Dedifferentiated amniotic fluid mesenchymal stem cell (primary cell): ENCODE measurements at regions not wholly inside any gene's neighbourhood (a gene's known extent, or its start where the extent isn't known, plus 50 kb on each side); places are given as distances from the start of the nearest gene placed in this dataset.
"Not testable (repeated sequence)": the region's sequence is repeated elsewhere in the genome, so short reads cannot be mapped to it uniquely, and the experiment has no call there.

Experiments used
- DNase-seq: peaks from one replicate; pipeline ENCODE4 v3.0.0-alpha.2; 2016; ENCODE audit errors: extremely low spot score

- DNase-seq, result no peak
These were observed 257.8 kb downstream of the SEC61B start for GRCh38 chr9:99479929-99480328.

GRCh38 chr9:99485459-99485858, 263.4 kb downstream of the SEC61B start:
- DNase-seq, result peak; percentile 66

GRCh38 chr9:99486684-99487083, 264.6 kb downstream of the SEC61B start:
- no peak for DNase-seq

- no peak for DNase-seq
These were observed 266.3 kb downstream of the SEC61B start for GRCh38 chr9:99488131-99489059.

- peak; percentile 38 for DNase-seq
These were observed 267.0 kb downstream of the SEC61B start for GRCh38 chr9:99489060-99489413.

- peak; percentile 74 for DNase-seq
These were observed 268.6 kb downstream of the SEC61B start for GRCh38 chr9:99490729-99491128.

- peak; percentile 40 for DNase-seq
These were observed 269.5 kb downstream of the SEC61B start for GRCh38 chr9:99491408-99492158.

- DNase-seq, result no peak
These were observed 275.6 kb downstream of the SEC61B start for GRCh38 chr9:99497641-99498040.

GRCh38 chr9:99498979-99499378, 276.9 kb downstream of the SEC61B start:
- not testable (repeated sequence) for DNase-seq

GRCh38 chr9:99505936-99506335, 283.9 kb downstream of the SEC61B start:
- DNase-seq, result no peak

GRCh38 chr9:99506747-99507348, 284.8 kb downstream of the SEC61B start:
- peak; percentile 32 for DNase-seq

GRCh38 chr9:99509065-99509745, 287.1 kb downstream of the SEC61B start:
- no peak for DNase-seq

- DNase-seq, result no peak
These were observed 287.9 kb downstream of the SEC61B start for GRCh38 chr9:99509900-99510535.

GRCh38 chr9:99511723-99512122, 289.6 kb downstream of the SEC61B start:
- no peak for DNase-seq

GRCh38 chr9:99513441-99514112, 291.5 kb downstream of the SEC61B start:
- no peak for DNase-seq

GRCh38 chr9:99515093-99515492, 293.0 kb downstream of the SEC61B start:
- DNase-seq, result no peak

GRCh38 chr9:99515895-99516656, 294.0 kb downstream of the SEC61B start:
- no peak for DNase-seq

GRCh38 chr9:99516657-99517049, 294.6 kb downstream of the SEC61B start:
- DNase-seq, result no peak

GRCh38 chr9:99523838-99524237, 297.8 kb upstream of the NR4A3 start:
- no peak for DNase-seq

GRCh38 chr9:99531313-99531712, 290.4 kb upstream of the NR4A3 start:
- no peak for DNase-seq
